B cell (primary cell): ENCODE measurements at regions not wholly inside any gene's neighbourhood (a gene's known extent, or its start where the extent isn't known, plus 50 kb on each side); places are given as distances from the start of the nearest gene placed in this dataset.

Experiments used
- ATAC-seq: fragments of 200-7000 bp; cut with Tn5 transposase; one replicate; pipeline ENCODE4 v1.10.0; 2021; ENCODE audit warnings: low read depth, mild to moderate bottlenecking, moderate number of reproducible peaks, moderate library complexity
- CTCF ChIA-PET: fragments of 350-600 bp; sonication (Branson Sonifier 250); formaldehyde crosslinking; loops from one replicate; lab custom pipeline; 2021; ENCODE audit warnings: antibody characterized with exemption, inconsistent platforms; lab: Charles Lee
- POLR2A ChIA-PET: fragments of 350-600 bp; sonication (Branson Sonifier 250); formaldehyde crosslinking; loops from one replicate; lab custom pipeline; 2021; ENCODE audit warnings: antibody characterized with exemption; lab: Charles Lee
- DNase-seq: peaks from one replicate; pipeline ENCODE4 v3.0.0; 2013
- H2AFZ ChIP-seq: 2 replicates; pipeline ENCODE4 v1.6.1; 2012; ENCODE audit warnings: mild to moderate bottlenecking, low read depth, low read length; ENCODE audit not compliant: insufficient read depth, poor library complexity, severe bottlenecking
- H3K27ac ChIP-seq, 2 donors: 1 replicate in 1 of 2; 2 replicates in 1 of 2; pipeline ENCODE4 v1.5.1; 2012 to 2013; ENCODE audit warnings: low read length in 2 of 2, mild to moderate bottlenecking in 2 of 2, moderate library complexity in 1 of 2
- H3K27me3 ChIP-seq, 4 experiments: fragments of 200-600 bp in 1 of 4; sonication (generic) in 1 of 4; replicated peaks in 1 of 4; 1 replicate in 2 of 4; 2 replicates in 2 of 4; pipeline versions ENCODE4 v1.6.1 to v1.7.0; 2013 to 2016; ENCODE audit warnings: low read length in 3 of 4, mild to moderate bottlenecking in 2 of 4, mixed read lengths in 1 of 4, moderate library complexity in 1 of 4; ENCODE audit not compliant: insufficient read depth in 4 of 4, control insufficient read depth in 3 of 4; ENCODE audit errors: control extremely low read depth in 1 of 4
- H3K36me3 ChIP-seq, 2 experiments: replicated peaks in 1 of 2; 1 replicate in 1 of 2; 2 replicates in 1 of 2; pipeline versions ENCODE4 v1.6.1 to v1.7.1; 2013; ENCODE audit warnings: low read length in 1 of 2; ENCODE audit not compliant: insufficient read depth in 2 of 2, control insufficient read depth in 1 of 2; ENCODE audit errors: control extremely low read depth in 1 of 2, extremely low read depth in 1 of 2
- H3K4me1 ChIP-seq, 2 donors: fragments of 200-600 bp in 1 of 2; sonication (generic) in 1 of 2; 1 replicate in 1 of 2; 2 replicates in 1 of 2; pipeline versions ENCODE4 v1.5.1 to v1.6.1; 2013 to 2017; ENCODE audit warnings: low read length in 2 of 2; ENCODE audit not compliant: control insufficient read depth in 2 of 2, insufficient read depth in 2 of 2
- H3K4me2 ChIP-seq: replicated peaks from 2 replicates; pipeline ENCODE3; 2012; ENCODE audit warnings: mild to moderate bottlenecking, low read depth, low read length; ENCODE audit not compliant: poor library complexity, severe bottlenecking
- H3K4me3 ChIP-seq, 5 experiments: fragments of 200-600 bp in 1 of 5; sonication (generic) in 1 of 5; 1 replicate in 3 of 5; 2 replicates in 2 of 5; pipeline versions ENCODE4 v1.5.1 to v1.7.0; 2011 to 2016; ENCODE audit warnings: low read length in 4 of 5, mild to moderate bottlenecking in 4 of 5, low read depth in 2 of 5, control low read depth in 1 of 5, moderate library complexity in 1 of 5; ENCODE audit not compliant: insufficient read depth in 1 of 5; ENCODE audit errors: control extremely low read depth in 1 of 5, extremely low read depth in 1 of 5
- H3K79me2 ChIP-seq: fragments of 200-600 bp; sonication (generic); one replicate; pipeline ENCODE4 v1.6.0; 2016; ENCODE audit warnings: low read length; ENCODE audit not compliant: control insufficient read depth, insufficient read depth
- H3K9ac ChIP-seq: fragments of 200-600 bp; sonication (generic); 2 replicates; pipeline ENCODE4 v1.6.1; 2017; ENCODE audit warnings: mild to moderate bottlenecking, low read length, moderate library complexity
- H3K9me3 ChIP-seq, 3 donors: one replicate each; pipeline versions ENCODE4 v1.6.1 to v1.7.1; 2013; ENCODE audit warnings: low read length in 2 of 3; ENCODE audit not compliant: control insufficient read depth in 2 of 3, insufficient read depth in 1 of 3; ENCODE audit errors: control extremely low read depth in 1 of 3
- H4K20me1 ChIP-seq: 2 replicates; pipeline ENCODE4 v1.6.0; 2012; ENCODE audit warnings: mild to moderate bottlenecking, low read length; ENCODE audit not compliant: insufficient read depth, control insufficient read depth, poor library complexity, severe bottlenecking
- H3K27ac Mint-ChIP-seq: one replicate; pipeline ENCODE4 v1.8.0; 2021; ENCODE audit warnings: mixed read lengths
- H3K27me3 Mint-ChIP-seq: one replicate; pipeline ENCODE4 v1.8.0; 2021; ENCODE audit warnings: mixed read lengths
- H3K4me1 Mint-ChIP-seq: one replicate; pipeline ENCODE4 v1.8.0; 2021; ENCODE audit warnings: mixed read lengths
- H3K4me3 Mint-ChIP-seq: one replicate; pipeline ENCODE4 v1.8.0; 2021; ENCODE audit warnings: mixed read lengths
- H3K9me3 Mint-ChIP-seq: one replicate; pipeline ENCODE4 v1.8.0; 2022; ENCODE audit warnings: mixed read lengths; ENCODE audit not compliant: insufficient read depth
- CTCF ChIP-seq: fragments of 200-600 bp; IDR thresholded peaks from one replicate; pipeline ENCODE4 v1.8.0; 2022; ENCODE audit warnings: antibody characterized with exemption, mild to moderate bottlenecking
- EZH2 ChIP-seq: IDR thresholded peaks from 2 replicates; pipeline ENCODE4 v1.6.1; 2012; ENCODE audit warnings: borderline replicate concordance, low read depth, mild to moderate bottlenecking, moderate library complexity, low read length; ENCODE audit not compliant: insufficient read depth, poor library complexity, severe bottlenecking
- WGBS: methylation state at CpG from one replicate; pipeline ENCODE4 v1.1.5; 2013; ENCODE audit warnings: missing lambda C conversion rate; ENCODE audit not compliant: insufficient coverage; 5-methylcytosine and 5-hydroxymethylcytosine counted together
- intact Hi-C: fragments of 100-400 bp; cut with micrococcal nuclease; formaldehyde crosslinking; loops from one replicate; pipeline ENCODE4 v1.10.0; 2022

- intact Hi-C loops = no loop called here
- H3K79me2 ChIP-seq = no peaks in the 10 kb centered on the region
- H3K36me3 ChIP-seq = no peaks in the 10 kb centered on the region
- ATAC-seq = no peak
- H3K4me3 Mint-ChIP-seq = no peak overlapping the region
- WGBS = 48% methylated on average over 8 of the region's 11 CpGs
- H3K9me3 Mint-ChIP-seq = no peaks in the 10 kb centered on the region
- no peak overlapping the region for H3K27ac ChIP-seq
- H3K4me1 ChIP-seq = no peaks in the 10 kb centered on the region
- H3K4me2 ChIP-seq = no peak overlapping the region
- no peaks in the 10 kb centered on the region for H4K20me1 ChIP-seq
- H3K27me3 Mint-ChIP-seq = peaks cover 37% of the 10 kb centered on the region
- no peak for DNase-seq
- H3K9ac ChIP-seq = no peak overlapping the region
- peaks cover 0 to 5% (median 0%) of the 10 kb centered on the region in 4 experiments for H3K27me3 ChIP-seq
- H3K9me3 ChIP-seq = no peaks in the 10 kb centered on the region
- no peaks in the 10 kb centered on the region for H3K4me1 Mint-ChIP-seq
- ChIA-PET CTCF (no interaction called here), POLR2A (no interaction called here)
- H2AFZ ChIP-seq = no peak overlapping the region
- H3K4me3 ChIP-seq = no peak overlapping the region
- H3K27ac Mint-ChIP-seq = no peak overlapping the region
- TF ChIP-seq CTCF (no peak), EZH2 (no peak)
Measured at GRCh38 chr7:36037121-36037662, 115.9 kb upstream of the EEPD1 start.

- ChIA-PET POLR2A (no interaction called here), CTCF (no interaction called here)
- Histone ChIP-seq H3K27me3 (peaks cover 0 to 5% (median 0%) of the 10 kb centered on the region in 4 experiments), H2AFZ (no peak overlapping the region), H4K20me1 (no peaks in the 10 kb centered on the region), H3K4me3 (no peak overlapping the region), H3K36me3 (no peaks in the 10 kb centered on the region), H3K4me1 (no peaks in the 10 kb centered on the region), H3K4me2 (no peak overlapping the region), H3K9me3 (no peaks in the 10 kb centered on the region), H3K79me2 (no peaks in the 10 kb centered on the region), H3K9ac (no peak overlapping the region), H3K27ac (no peak overlapping the region)
- DNase-seq (no peak), ATAC-seq (no peak)
- TF ChIP-seq EZH2 = no peak
- no peak overlapping the region for H3K27ac Mint-ChIP-seq
- peaks cover 27% of the 10 kb centered on the region for H3K27me3 Mint-ChIP-seq
- H3K9me3 Mint-ChIP-seq = no peaks in the 10 kb centered on the region
- no peaks in the 10 kb centered on the region for H3K4me1 Mint-ChIP-seq
- intact Hi-C loops = no loop called here
- H3K4me3 Mint-ChIP-seq = no peak overlapping the region
- WGBS = 89% methylated on average over 2 of the region's 7 CpGs
Measured at GRCh38 chr7:36038063-36038721, 114.9 kb upstream of the EEPD1 start.
